GM21528 (cell line): ENCODE measurements at regions not wholly inside any gene's neighbourhood (a gene's known extent, or its start where the extent isn't known, plus 50 kb on each side); places are given as distances from the start of the nearest gene placed in this dataset.

ENCODE experiments used
- ATAC-seq: cut with Tn5 transposase; IDR thresholded peaks from one replicate; pipeline ENCODE4 v1.9.1; 2021; ENCODE audit warnings: mild to moderate bottlenecking, moderate library complexity; ENCODE audit not compliant: unreplicated experiment, low FRiP score

- ATAC-seq = no peak
These were observed 173.5 kb downstream of the KCNRG start for GRCh38 chr13:50188696-50189095.

GRCh38 chr13:50189450-50189849, 174.2 kb downstream of the KCNRG start:
- no peak for ATAC-seq

- no peak for ATAC-seq
These were observed 175.8 kb downstream of the KCNRG start for GRCh38 chr13:50191004-50191403.

GRCh38 chr13:50192272-50192813, 177.1 kb downstream of the KCNRG start:
- no peak for ATAC-seq

GRCh38 chr13:50195045-50195444, 179.8 kb downstream of the KCNRG start:
- ATAC-seq = no peak

GRCh38 chr13:50196118-50196517, 180.9 kb downstream of the KCNRG start:
- no peak for ATAC-seq

GRCh38 chr13:50197705-50198104, 182.5 kb downstream of the KCNRG start:
- ATAC-seq = no peak

GRCh38 chr13:50198508-50198907, 183.3 kb downstream of the KCNRG start:
- ATAC-seq = no peak

GRCh38 chr13:50200569-50200968, 185.3 kb downstream of the KCNRG start:
- ATAC-seq = no peak

- no peak for ATAC-seq
These were observed 185.7 kb downstream of the KCNRG start for GRCh38 chr13:50200988-50201387.

- ATAC-seq = no peak
These were observed 187.2 kb downstream of the KCNRG start for GRCh38 chr13:50202485-50202884.

GRCh38 chr13:50203256-50203941, 188.2 kb downstream of the KCNRG start:
- no peak for ATAC-seq

- ATAC-seq = no peak
These were observed 190.3 kb downstream of the KCNRG start for GRCh38 chr13:50205581-50205980.

GRCh38 chr13:50208826-50209335, 193.6 kb downstream of the KCNRG start:
- ATAC-seq = no peak

- ATAC-seq = no peak
These were observed 194.4 kb downstream of the KCNRG start for GRCh38 chr13:50209631-50210030.

- no peak for ATAC-seq
These were observed 198.3 kb downstream of the KCNRG start for GRCh38 chr13:50213526-50213925.

- no peak for ATAC-seq
These were observed 199.3 kb downstream of the KCNRG start for GRCh38 chr13:50214514-50214913.

GRCh38 chr13:50215399-50215798, 200.2 kb downstream of the KCNRG start:
- ATAC-seq = no peak

GRCh38 chr13:50219743-50220142, 204.5 kb downstream of the KCNRG start:
- ATAC-seq = no peak

- no peak for ATAC-seq
These were observed 205.7 kb downstream of the KCNRG start for GRCh38 chr13:50220938-50221337.

GRCh38 chr13:50222569-50223332, 207.5 kb downstream of the KCNRG start:
- no peak for ATAC-seq

GRCh38 chr13:50224534-50224933, 209.3 kb downstream of the KCNRG start:
- no peak for ATAC-seq
